ENCODE measurements at regions not wholly inside any gene's neighbourhood (a gene's known extent, or its start where the extent isn't known, plus 50 kb on each side); places are given as distances from the start of the nearest gene placed in this dataset.

DNA sequence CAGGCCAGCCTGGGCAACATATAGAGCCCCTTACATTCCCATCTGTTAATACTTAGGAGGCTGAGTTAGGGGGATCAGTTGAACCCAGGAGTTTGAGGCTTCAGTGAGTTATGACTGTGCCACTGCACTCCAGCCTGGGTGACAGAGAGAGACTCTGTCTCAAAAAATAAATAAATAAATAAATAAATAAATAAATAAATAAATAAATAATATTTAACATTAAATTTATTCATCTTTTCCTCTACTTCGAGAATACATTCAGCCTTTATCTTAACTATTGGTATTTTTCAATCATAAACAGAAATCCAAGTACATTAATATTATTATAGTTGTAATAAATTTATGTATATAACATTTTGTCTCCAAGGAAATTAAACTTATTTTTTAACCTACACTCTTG, 1227.7 kb upstream of the GJE1 start:
- Mint-ChIP-seq H3K27me3 (ENCODE audit: insufficient read depth) (no peaks in the 10 kb centered on the region), H3K36me3 (ENCODE audit: low read depth) (no peaks in the 10 kb centered on the region), H3K4me3 (no peak overlapping the region), H3K9me3 (peaks cover 19% of the 10 kb centered on the region), H3K4me1 (no peaks in the 10 kb centered on the region), H3K27ac (no peak overlapping the region)
- Histone ChIP-seq H3K4me1 (ENCODE audit: control insufficient read depth, insufficient read depth, low read length) (no peaks in the 10 kb centered on the region), H3K27ac (ENCODE audit: low read depth, low read length) (no peak overlapping the region), H3K9ac (ENCODE audit: extremely low read depth, low read length, poor library complexity, severe bottlenecking) (no peak overlapping the region), H3K27me3 (ENCODE audit: control insufficient read depth, insufficient read depth, low read length, poor library complexity, severe bottlenecking) (no peaks in the 10 kb centered on the region), H3K36me3 (ENCODE audit: control insufficient read depth, insufficient read depth, low read length) (no peaks in the 10 kb centered on the region), H3K9me3 (ENCODE audit: control insufficient read depth, low read length) (peaks cover 22% of the 10 kb centered on the region), H3K4me3 (ENCODE audit: low read length) (no peak overlapping the region)
- TF ChIP-seq, protein P1, sequence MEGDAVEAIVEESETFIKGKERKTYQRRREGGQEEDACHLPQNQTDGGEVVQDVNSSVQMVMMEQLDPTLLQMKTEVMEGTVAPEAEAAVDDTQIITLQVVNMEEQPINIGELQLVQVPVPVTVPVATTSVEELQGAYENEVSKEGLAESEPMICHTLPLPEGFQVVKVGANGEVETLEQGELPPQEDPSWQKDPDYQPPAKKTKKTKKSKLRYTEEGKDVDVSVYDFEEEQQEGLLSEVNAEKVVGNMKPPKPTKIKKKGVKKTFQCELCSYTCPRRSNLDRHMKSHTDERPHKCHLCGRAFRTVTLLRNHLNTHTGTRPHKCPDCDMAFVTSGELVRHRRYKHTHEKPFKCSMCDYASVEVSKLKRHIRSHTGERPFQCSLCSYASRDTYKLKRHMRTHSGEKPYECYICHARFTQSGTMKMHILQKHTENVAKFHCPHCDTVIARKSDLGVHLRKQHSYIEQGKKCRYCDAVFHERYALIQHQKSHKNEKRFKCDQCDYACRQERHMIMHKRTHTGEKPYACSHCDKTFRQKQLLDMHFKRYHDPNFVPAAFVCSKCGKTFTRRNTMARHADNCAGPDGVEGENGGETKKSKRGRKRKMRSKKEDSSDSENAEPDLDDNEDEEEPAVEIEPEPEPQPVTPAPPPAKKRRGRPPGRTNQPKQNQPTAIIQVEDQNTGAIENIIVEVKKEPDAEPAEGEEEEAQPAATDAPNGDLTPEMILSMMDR (conservative IDR thresholded peaks at IDR 0.05): no peak
- no CpG with 5 or more reads among the region's 1 CpG for WGBS, 2 experiments (ENCODE audit: insufficient coverage in 1 of 2, insufficient read length in 1 of 2)
- DNase-seq: no peak

DNA sequence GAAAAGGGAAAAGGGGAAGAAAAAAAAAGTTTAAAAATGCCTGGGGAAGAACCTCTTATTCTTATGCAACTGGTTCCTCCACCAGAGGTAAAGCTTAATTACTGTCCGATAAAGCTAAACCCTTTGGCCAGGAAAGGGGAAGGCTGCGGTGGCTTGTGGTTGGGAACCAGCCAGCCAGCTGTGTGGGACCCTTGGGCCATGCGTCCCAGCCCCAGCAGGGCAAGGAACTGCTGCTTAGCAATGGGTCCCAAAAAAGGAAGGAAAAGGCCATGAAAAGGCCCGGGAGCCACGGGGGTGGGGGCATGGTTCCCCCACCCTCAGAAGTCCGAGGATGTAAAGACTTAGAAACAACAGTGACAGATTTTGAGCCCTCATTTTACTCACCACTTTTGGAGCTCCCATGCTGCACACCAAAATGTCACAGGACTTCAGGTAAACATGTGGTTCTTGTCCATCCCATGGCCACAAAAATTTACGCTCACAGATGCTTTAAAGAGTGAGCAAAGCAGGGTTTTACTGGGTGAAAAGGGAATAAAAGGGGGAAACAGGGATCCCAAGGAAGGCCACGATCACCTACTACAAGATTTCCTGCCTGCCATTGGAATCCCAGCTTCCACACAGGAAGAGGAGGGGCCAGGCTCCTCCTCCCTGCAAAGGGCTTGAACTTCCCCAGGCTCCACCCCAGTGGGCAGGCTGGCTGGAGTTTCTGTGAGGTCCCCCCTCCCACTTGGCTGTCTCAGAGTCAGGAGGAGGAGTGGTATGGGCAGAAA, 1234.7 kb upstream of the GJE1 start:
- no peaks in the 10 kb centered on the region for H3K36me3 ChIP-seq (ENCODE audit: control insufficient read depth, insufficient read depth, low read length)
- no peak overlapping the region for H3K9ac ChIP-seq (ENCODE audit: extremely low read depth, low read length, poor library complexity, severe bottlenecking)
- H3K9me3 ChIP-seq (ENCODE audit: control insufficient read depth, low read length): peaks cover 50% of the 10 kb centered on the region
- Mint-ChIP-seq H3K36me3 (ENCODE audit: low read depth) (no peaks in the 10 kb centered on the region), H3K4me3 (no peak overlapping the region), H3K9me3 (peaks cover 49% of the 10 kb centered on the region), H3K27ac (no peak overlapping the region), H3K27me3 (ENCODE audit: insufficient read depth) (no peaks in the 10 kb centered on the region), H3K4me1 (no peaks in the 10 kb centered on the region)
- no peaks in the 10 kb centered on the region for H3K4me1 ChIP-seq (ENCODE audit: control insufficient read depth, insufficient read depth, low read length)
- DNase-seq: no peak
- peak overlapping the region; percentile 14 for H3K4me3 ChIP-seq (ENCODE audit: low read length)
- no peaks in the 10 kb centered on the region for H3K27me3 ChIP-seq (ENCODE audit: control insufficient read depth, insufficient read depth, low read length, poor library complexity, severe bottlenecking)
- TF ChIP-seq, protein P1 (conservative IDR thresholded peaks at IDR 0.05): no peak
- H3K27ac ChIP-seq (ENCODE audit: low read depth, low read length): no peak overlapping the region
- WGBS, 2 experiments (ENCODE audit: insufficient coverage in 1 of 2, insufficient read length in 1 of 2): 89 to 92% methylated on average over 5 to 8 of the region's 8 CpGs

GRCh38 chr6:140897349-140897748, 1235.4 kb upstream of the GJE1 start:
- H3K9me3 Mint-ChIP-seq: peaks cover 52% of the 10 kb centered on the region

More at GRCh38 chr6:140897349-140897748, 1235.4 kb upstream of the GJE1 start:
- Histone ChIP-seq H3K27ac (ENCODE audit: low read depth, low read length) (no peak overlapping the region), H3K27me3 (ENCODE audit: control insufficient read depth, insufficient read depth, low read length, poor library complexity, severe bottlenecking) (no peaks in the 10 kb centered on the region), H3K9ac (ENCODE audit: extremely low read depth, low read length, poor library complexity, severe bottlenecking) (no peak overlapping the region), H3K36me3 (ENCODE audit: control insufficient read depth, insufficient read depth, low read length) (no peaks in the 10 kb centered on the region), H3K9me3 (ENCODE audit: control insufficient read depth, low read length) (peaks cover 50% of the 10 kb centered on the region), H3K4me1 (ENCODE audit: control insufficient read depth, insufficient read depth, low read length) (no peaks in the 10 kb centered on the region), H3K4me3 (ENCODE audit: low read length) (peak overlapping the region; percentile 14)
- Mint-ChIP-seq H3K36me3 (ENCODE audit: low read depth) (no peaks in the 10 kb centered on the region), H3K27me3 (ENCODE audit: insufficient read depth) (no peaks in the 10 kb centered on the region), H3K4me3 (no peak overlapping the region), H3K4me1 (no peaks in the 10 kb centered on the region), H3K27ac (no peak overlapping the region)
- no peak for DNase-seq
- TF ChIP-seq, protein P1 (conservative IDR thresholded peaks at IDR 0.05): no peak
- 88 to 100% methylated on average over 1 to 3 of the region's 3 CpGs for WGBS, 2 experiments (ENCODE audit: insufficient coverage in 1 of 2, insufficient read length in 1 of 2)

All from endodermal cell (in vitro differentiated cells).